C4-2B (cell line): ENCODE measurements at regions not wholly inside any gene's neighbourhood (a gene's known extent, or its start where the extent isn't known, plus 50 kb on each side); places are given as distances from the start of the nearest gene placed in this dataset.

ENCODE experiments used
- CTCF ChIP-seq: fragments of 450-650 bp; conservative IDR thresholded peaks from 2 replicates; pipeline ENCODE4 v1.5.1; 2017; ENCODE audit warnings: mild to moderate bottlenecking
- ZFX ChIP-seq: fragments of 450-650 bp; IDR thresholded peaks from 2 replicates; pipeline ENCODE4 v1.6.1; 2017

GRCh38 chr10:65847436-65848230 lies 1078.2 kb upstream of the LRRTM3 start:
- TF ChIP-seq CTCF (no peak), ZFX (no peak)
